ENCODE measurements at regions not wholly inside any gene's neighbourhood (a gene's known extent, or its start where the extent isn't known, plus 50 kb on each side); places are given as distances from the start of the nearest gene placed in this dataset.

DNA sequence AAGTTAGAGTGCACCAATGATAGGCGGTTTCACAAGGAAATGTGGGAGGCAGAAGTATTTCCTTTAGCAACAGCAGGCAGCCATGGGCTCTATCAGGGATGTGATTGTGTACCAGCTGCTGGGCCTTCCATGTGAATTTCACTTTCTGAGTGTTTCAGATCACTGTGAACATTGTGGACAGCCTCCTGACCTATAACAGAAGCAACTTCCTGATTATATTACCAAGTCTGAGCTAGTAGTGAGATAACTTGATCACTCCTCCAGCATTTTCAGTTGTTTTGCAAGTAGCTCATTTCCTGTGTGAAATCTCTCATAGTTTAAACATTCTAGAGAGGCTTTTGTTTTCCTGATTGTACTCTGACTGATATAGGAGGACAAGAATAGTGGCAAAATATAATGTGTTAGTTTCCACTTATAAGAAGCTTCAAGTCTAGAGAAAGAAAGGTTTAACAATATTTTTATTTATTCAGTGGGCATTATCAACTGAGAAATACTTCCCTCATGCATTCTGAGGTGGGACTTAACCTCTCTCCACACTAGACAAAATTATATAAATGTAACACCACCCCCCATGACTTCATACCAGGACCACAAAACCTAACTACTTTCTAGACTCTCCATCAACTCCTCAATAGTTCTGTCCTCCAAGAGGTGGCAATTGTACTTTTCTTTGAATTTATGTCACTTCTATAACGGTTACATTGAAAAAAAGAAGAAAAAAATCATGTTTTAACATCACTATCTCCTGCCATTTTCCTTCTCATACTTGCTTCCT, 184.2 kb upstream of the LUZP2 start:
- no peak for ATAC-seq
- no peak for TF ChIP-seq OSR1 (CRISPR knock-in tag; IDR thresholded peaks at IDR 0.05)
- TF ChIP-seq ZNF565 (CRISPR knock-in tag; conservative IDR thresholded peaks at IDR 0.05; ENCODE audit: low read depth), result no peak
- TF ChIP-seq, protein P1, sequence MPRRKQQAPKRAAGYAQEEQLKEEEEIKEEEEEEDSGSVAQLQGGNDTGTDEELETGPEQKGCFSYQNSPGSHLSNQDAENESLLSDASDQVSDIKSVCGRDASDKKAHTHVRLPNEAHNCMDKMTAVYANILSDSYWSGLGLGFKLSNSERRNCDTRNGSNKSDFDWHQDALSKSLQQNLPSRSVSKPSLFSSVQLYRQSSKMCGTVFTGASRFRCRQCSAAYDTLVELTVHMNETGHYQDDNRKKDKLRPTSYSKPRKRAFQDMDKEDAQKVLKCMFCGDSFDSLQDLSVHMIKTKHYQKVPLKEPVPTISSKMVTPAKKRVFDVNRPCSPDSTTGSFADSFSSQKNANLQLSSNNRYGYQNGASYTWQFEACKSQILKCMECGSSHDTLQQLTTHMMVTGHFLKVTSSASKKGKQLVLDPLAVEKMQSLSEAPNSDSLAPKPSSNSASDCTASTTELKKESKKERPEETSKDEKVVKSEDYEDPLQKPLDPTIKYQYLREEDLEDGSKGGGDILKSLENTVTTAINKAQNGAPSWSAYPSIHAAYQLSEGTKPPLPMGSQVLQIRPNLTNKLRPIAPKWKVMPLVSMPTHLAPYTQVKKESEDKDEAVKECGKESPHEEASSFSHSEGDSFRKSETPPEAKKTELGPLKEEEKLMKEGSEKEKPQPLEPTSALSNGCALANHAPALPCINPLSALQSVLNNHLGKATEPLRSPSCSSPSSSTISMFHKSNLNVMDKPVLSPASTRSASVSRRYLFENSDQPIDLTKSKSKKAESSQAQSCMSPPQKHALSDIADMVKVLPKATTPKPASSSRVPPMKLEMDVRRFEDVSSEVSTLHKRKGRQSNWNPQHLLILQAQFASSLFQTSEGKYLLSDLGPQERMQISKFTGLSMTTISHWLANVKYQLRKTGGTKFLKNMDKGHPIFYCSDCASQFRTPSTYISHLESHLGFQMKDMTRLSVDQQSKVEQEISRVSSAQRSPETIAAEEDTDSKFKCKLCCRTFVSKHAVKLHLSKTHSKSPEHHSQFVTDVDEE (CRISPR knock-in tag; IDR thresholded peaks at IDR 0.05), result no peak
- TF ChIP-seq SNAI2 (CRISPR knock-in tag; IDR thresholded peaks at IDR 0.05), result no peak
- no peak for TF ChIP-seq PPARA (CRISPR knock-in tag; IDR thresholded peaks at IDR 0.05; ENCODE audit: borderline replicate concordance)
- no peak for TF ChIP-seq ESRRG (CRISPR knock-in tag; IDR thresholded peaks at IDR 0.05)
- no peak for TF ChIP-seq ZNF8 (CRISPR knock-in tag; IDR thresholded peaks at IDR 0.05)
- no peak for TF ChIP-seq ZNF70 (CRISPR knock-in tag; IDR thresholded peaks at IDR 0.05)
- TF ChIP-seq, protein P2, sequence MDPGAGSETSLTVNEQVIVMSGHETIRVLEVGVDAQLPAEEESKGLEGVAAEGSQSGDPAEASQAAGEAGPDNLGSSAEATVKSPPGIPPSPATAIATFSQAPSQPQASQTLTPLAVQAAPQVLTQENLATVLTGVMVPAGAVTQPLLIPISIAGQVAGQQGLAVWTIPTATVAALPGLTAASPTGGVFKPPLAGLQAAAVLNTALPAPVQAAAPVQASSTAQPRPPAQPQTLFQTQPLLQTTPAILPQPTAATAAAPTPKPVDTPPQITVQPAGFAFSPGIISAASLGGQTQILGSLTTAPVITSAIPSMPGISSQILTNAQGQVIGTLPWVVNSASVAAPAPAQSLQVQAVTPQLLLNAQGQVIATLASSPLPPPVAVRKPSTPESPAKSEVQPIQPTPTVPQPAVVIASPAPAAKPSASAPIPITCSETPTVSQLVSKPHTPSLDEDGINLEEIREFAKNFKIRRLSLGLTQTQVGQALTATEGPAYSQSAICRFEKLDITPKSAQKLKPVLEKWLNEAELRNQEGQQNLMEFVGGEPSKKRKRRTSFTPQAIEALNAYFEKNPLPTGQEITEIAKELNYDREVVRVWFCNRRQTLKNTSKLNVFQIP (CRISPR knock-in tag; IDR thresholded peaks at IDR 0.05; ENCODE audit: borderline replicate concordance, low read depth), result no peak
- no peak for TF ChIP-seq ZC3H10 (CRISPR knock-in tag; IDR thresholded peaks at IDR 0.05)
- TF ChIP-seq, protein P3, sequence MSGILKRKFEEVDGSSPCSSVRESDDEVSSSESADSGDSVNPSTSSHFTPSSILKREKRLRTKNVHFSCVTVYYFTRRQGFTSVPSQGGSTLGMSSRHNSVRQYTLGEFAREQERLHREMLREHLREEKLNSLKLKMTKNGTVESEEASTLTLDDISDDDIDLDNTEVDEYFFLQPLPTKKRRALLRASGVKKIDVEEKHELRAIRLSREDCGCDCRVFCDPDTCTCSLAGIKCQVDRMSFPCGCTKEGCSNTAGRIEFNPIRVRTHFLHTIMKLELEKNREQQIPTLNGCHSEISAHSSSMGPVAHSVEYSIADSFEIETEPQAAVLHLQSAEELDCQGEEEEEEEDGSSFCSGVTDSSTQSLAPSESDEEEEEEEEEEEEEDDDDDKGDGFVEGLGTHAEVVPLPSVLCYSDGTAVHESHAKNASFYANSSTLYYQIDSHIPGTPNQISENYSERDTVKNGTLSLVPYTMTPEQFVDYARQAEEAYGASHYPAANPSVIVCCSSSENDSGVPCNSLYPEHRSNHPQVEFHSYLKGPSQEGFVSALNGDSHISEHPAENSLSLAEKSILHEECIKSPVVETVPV (CRISPR knock-in tag; IDR thresholded peaks at IDR 0.05), result no peak
- no peak for TF ChIP-seq GLIS3 (CRISPR knock-in tag; IDR thresholded peaks at IDR 0.05)
- TF ChIP-seq ISL1 (CRISPR knock-in tag; IDR thresholded peaks at IDR 0.05), result no peak
- no peak for TF ChIP-seq TOX (CRISPR knock-in tag; IDR thresholded peaks at IDR 0.05; ENCODE audit: borderline replicate concordance)
- TF ChIP-seq BACH2 (CRISPR knock-in tag; IDR thresholded peaks at IDR 0.05; ENCODE audit: borderline replicate concordance), result no peak
- no peak for TF ChIP-seq ZFP3 (CRISPR knock-in tag; IDR thresholded peaks at IDR 0.05)
- TF ChIP-seq TCF4 (CRISPR knock-in tag; IDR thresholded peaks at IDR 0.05; ENCODE audit: borderline replicate concordance), result no peak
- no peak for TF ChIP-seq RARB (CRISPR knock-in tag; IDR thresholded peaks at IDR 0.05)

DNA sequence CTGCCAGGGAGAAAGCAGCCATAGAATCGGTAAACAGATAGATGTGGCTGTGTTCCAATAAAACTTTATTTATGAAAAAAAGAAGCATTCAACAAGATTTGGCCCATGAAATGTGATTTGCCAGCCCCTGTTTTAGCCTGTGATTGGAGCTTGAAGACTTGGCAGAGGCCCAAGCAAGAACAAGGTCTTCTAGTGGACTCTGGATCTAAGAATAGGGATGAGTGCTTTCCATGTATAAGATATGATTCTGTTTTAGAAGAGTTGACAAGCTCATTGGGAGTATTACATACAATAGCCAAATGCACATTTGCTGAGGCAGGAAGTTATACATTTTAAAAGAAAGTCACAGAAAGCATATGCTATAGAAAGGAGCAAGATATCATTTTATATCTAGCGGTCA, 175.6 kb upstream of the LUZP2 start:
- TF ChIP-seq ZFP3 (CRISPR knock-in tag; IDR thresholded peaks at IDR 0.05) (no peak), RARB (CRISPR knock-in tag; IDR thresholded peaks at IDR 0.05) (no peak)
- TF ChIP-seq, protein P2 (CRISPR knock-in tag; IDR thresholded peaks at IDR 0.05; ENCODE audit: borderline replicate concordance, low read depth), result no peak
- ATAC-seq, result no peak

DNA sequence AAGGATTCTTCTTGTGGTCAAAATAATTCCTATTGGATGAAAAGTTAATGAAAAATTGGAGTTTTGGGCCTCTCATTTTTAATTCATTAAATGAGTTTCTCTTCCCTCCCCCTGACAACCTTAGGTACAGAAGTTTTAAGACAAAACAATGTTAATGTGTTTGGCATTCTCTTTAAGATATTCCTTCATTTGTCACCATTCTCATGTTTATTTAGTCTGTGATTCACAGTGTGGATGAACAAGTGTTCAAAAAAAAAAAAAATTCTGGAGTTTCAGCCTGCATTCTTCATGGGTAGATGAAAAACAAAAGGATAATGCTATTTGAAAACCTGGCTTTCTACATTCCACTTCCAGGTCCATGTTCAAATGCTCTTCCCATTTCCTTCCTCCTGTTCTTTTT, 172.6 kb upstream of the LUZP2 start:
- no peak for ATAC-seq
- TF ChIP-seq GLIS3 (CRISPR knock-in tag; IDR thresholded peaks at IDR 0.05) (no peak), ISL1 (CRISPR knock-in tag; IDR thresholded peaks at IDR 0.05) (no peak), ZFP30 (CRISPR knock-in tag; IDR thresholded peaks at IDR 0.05) (no peak), CSDC2 (CRISPR knock-in tag; IDR thresholded peaks at IDR 0.05) (no peak), ZNF565 (CRISPR knock-in tag; conservative IDR thresholded peaks at IDR 0.05; ENCODE audit: low read depth) (no peak), TCF4 (CRISPR knock-in tag; IDR thresholded peaks at IDR 0.05; ENCODE audit: borderline replicate concordance) (no peak), BACH2 (CRISPR knock-in tag; IDR thresholded peaks at IDR 0.05; ENCODE audit: borderline replicate concordance) (no peak), TOX (CRISPR knock-in tag; IDR thresholded peaks at IDR 0.05; ENCODE audit: borderline replicate concordance) (no peak)
- TF ChIP-seq, protein P4, sequence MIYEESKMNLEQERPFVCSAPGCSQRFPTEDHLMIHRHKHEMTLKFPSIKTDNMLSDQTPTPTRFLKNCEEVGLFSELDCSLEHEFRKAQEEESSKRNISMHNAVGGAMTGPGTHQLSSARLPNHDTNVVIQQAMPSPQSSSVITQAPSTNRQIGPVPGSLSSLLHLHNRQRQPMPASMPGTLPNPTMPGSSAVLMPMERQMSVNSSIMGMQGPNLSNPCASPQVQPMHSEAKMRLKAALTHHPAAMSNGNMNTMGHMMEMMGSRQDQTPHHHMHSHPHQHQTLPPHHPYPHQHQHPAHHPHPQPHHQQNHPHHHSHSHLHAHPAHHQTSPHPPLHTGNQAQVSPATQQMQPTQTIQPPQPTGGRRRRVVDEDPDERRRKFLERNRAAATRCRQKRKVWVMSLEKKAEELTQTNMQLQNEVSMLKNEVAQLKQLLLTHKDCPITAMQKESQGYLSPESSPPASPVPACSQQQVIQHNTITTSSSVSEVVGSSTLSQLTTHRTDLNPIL (CRISPR knock-in tag; IDR thresholded peaks at IDR 0.05; ENCODE audit: low read depth), result no peak
- TF ChIP-seq, protein P3 (CRISPR knock-in tag; IDR thresholded peaks at IDR 0.05), result no peak
- TF ChIP-seq, protein P5, sequence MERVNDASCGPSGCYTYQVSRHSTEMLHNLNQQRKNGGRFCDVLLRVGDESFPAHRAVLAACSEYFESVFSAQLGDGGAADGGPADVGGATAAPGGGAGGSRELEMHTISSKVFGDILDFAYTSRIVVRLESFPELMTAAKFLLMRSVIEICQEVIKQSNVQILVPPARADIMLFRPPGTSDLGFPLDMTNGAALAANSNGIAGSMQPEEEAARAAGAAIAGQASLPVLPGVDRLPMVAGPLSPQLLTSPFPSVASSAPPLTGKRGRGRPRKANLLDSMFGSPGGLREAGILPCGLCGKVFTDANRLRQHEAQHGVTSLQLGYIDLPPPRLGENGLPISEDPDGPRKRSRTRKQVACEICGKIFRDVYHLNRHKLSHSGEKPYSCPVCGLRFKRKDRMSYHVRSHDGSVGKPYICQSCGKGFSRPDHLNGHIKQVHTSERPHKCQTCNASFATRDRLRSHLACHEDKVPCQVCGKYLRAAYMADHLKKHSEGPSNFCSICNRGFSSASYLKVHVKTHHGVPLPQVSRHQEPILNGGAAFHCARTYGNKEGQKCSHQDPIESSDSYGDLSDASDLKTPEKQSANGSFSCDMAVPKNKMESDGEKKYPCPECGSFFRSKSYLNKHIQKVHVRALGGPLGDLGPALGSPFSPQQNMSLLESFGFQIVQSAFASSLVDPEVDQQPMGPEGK (CRISPR knock-in tag; IDR thresholded peaks at IDR 0.05; ENCODE audit: borderline replicate concordance), result no peak
